Neural cell (in vitro differentiated cells): ENCODE measurements at regions not wholly inside any gene's neighbourhood (a gene's known extent, or its start where the extent isn't known, plus 50 kb on each side); places are given as distances from the start of the nearest gene placed in this dataset.

Experiments
- H2AFZ ChIP-seq: fragments of 200-600, 300-800 bp; sonication (generic), shearing (Covaris generic); 2 replicates; pipeline ENCODE4 v1.6.0; 2014; ENCODE audit warnings: low read depth, mild to moderate bottlenecking, antibody characterized with exemption, low read length, moderate library complexity
- H3F3A ChIP-seq: fragments of 200-600 bp; shearing (Covaris generic); 2 replicates; pipeline ENCODE4 v1.6.1; 2016; ENCODE audit warnings: mild to moderate bottlenecking, moderate library complexity, mixed read lengths, antibody characterized with exemption, low read length; ENCODE audit not compliant: insufficient read depth, poor library complexity, severe bottlenecking
- H3K27ac ChIP-seq: fragments of 200-600, 300-800 bp; sonication (generic), shearing (Covaris generic); 2 replicates; pipeline ENCODE4 v1.5.1; 2014; ENCODE audit warnings: mild to moderate bottlenecking, low read length, moderate library complexity
- H3K27me3 ChIP-seq: fragments of 300-800, 200-600 bp; sonication (generic), shearing (Covaris generic); 2 replicates; pipeline ENCODE4 v1.6.0; 2014; ENCODE audit warnings: mild to moderate bottlenecking, low read depth, low read length, moderate library complexity; ENCODE audit not compliant: insufficient read depth
- H3K36me3 ChIP-seq: fragments of 300-800, 200-600 bp; sonication (generic), shearing (Covaris generic); 2 replicates; pipeline ENCODE4 v1.5.1; 2014; ENCODE audit warnings: mild to moderate bottlenecking, antibody characterized with exemption, low read length, moderate library complexity; ENCODE audit not compliant: insufficient read depth
- H3K4me2 ChIP-seq: fragments of 300-800, 200-600 bp; sonication (generic), shearing (Covaris generic); 2 replicates; pipeline ENCODE4 v1.6.0; 2014; ENCODE audit warnings: mild to moderate bottlenecking, low read length
- H3K4me3 ChIP-seq: fragments of 300-800, 200-600 bp; sonication (generic), shearing (Covaris generic); 2 replicates; pipeline ENCODE4 v1.5.1; 2014; ENCODE audit warnings: mild to moderate bottlenecking, low read length, moderate library complexity
- H3K79me2 ChIP-seq: fragments of 200-600 bp; shearing (Covaris generic); replicated peaks from 2 replicates; pipeline ENCODE4 v1.6.0; 2014; ENCODE audit warnings: mild to moderate bottlenecking, low read length, moderate library complexity; ENCODE audit not compliant: insufficient read depth
- H3K9ac ChIP-seq: fragments of 300-800, 200-600 bp; sonication (generic), shearing (Covaris generic); 2 replicates; pipeline ENCODE4 v1.6.1; 2016; ENCODE audit warnings: mild to moderate bottlenecking, low read length, mixed read lengths
- H3K9me2 ChIP-seq: fragments of 200-600 bp; shearing (Covaris generic); 2 replicates; pipeline ENCODE4 v1.6.1; 2016; ENCODE audit warnings: mild to moderate bottlenecking, low read length, mixed read lengths; ENCODE audit not compliant: insufficient read depth
- H3K9me3 ChIP-seq: fragments of 200-600, 300-800 bp; sonication (generic), shearing (Covaris generic); 2 replicates; pipeline ENCODE4 v1.6.1; 2016; ENCODE audit warnings: mild to moderate bottlenecking, mixed run types, low read length, moderate library complexity, mixed read lengths
- H4K20me1 ChIP-seq: fragments of 200-600 bp; shearing (Covaris generic); 2 replicates; pipeline ENCODE4 v1.6.1; 2016; ENCODE audit warnings: mild to moderate bottlenecking, mixed run types; ENCODE audit not compliant: insufficient read depth
- CTCF ChIP-seq: fragments of 450-650 bp; IDR thresholded peaks from 2 replicates; pipeline ENCODE4 v1.5.1; 2014; ENCODE audit warnings: antibody characterized with exemption, mild to moderate bottlenecking, moderate library complexity; ENCODE audit not compliant: poor library complexity, severe bottlenecking
- EP300 ChIP-seq: fragments of 450-650 bp; conservative IDR thresholded peaks from 2 replicates; pipeline ENCODE4 v1.6.1; 2014; ENCODE audit warnings: antibody characterized with exemption, mild to moderate bottlenecking, moderate library complexity; ENCODE audit not compliant: poor library complexity, severe bottlenecking
- EZH2 ChIP-seq: fragments of 200-600, 300-800 bp; shearing (Covaris generic), sonication (generic); IDR thresholded peaks from 2 replicates; pipeline ENCODE4 v1.6.1; 2014; ENCODE audit warnings: antibody characterized with exemption, low read length, borderline replicate concordance, mild to moderate bottlenecking; ENCODE audit not compliant: insufficient read depth, poor library complexity, severe bottlenecking
- MXI1 ChIP-seq: fragments of 450-650 bp; conservative IDR thresholded peaks from 2 replicates; pipeline ENCODE4 v1.6.1; 2014; ENCODE audit warnings: antibody characterized with exemption, mild to moderate bottlenecking; ENCODE audit not compliant: poor library complexity, severe bottlenecking
- POLR2AphosphoS5 ChIP-seq: IDR thresholded peaks from 2 replicates; pipeline ENCODE4 v1.6.1; 2012
- RAD21 ChIP-seq: fragments of 450-650 bp; conservative IDR thresholded peaks from 2 replicates; pipeline ENCODE4 v1.6.1; 2014; ENCODE audit warnings: antibody characterized with exemption, mild to moderate bottlenecking, moderate library complexity
- REST ChIP-seq: IDR thresholded peaks from 2 replicates; pipeline ENCODE4 v1.6.1; 2012; ENCODE audit warnings: borderline replicate concordance
- SMC3 ChIP-seq: fragments of 450-650 bp; conservative IDR thresholded peaks from 2 replicates; pipeline ENCODE4 v1.6.1; 2014; ENCODE audit warnings: antibody characterized with exemption, mild to moderate bottlenecking, moderate library complexity; ENCODE audit not compliant: poor library complexity
- TAF1 ChIP-seq: IDR thresholded peaks from 2 replicates; pipeline ENCODE4 v1.6.1; 2012; ENCODE audit warnings: low read depth

- Histone ChIP-seq H3K4me3 (no peak overlapping the region), H3K4me2 (no peak overlapping the region), H3F3A (no peaks in the 10 kb centered on the region), H4K20me1 (no peaks in the 10 kb centered on the region), H3K9me3 (peaks cover 13% of the 10 kb centered on the region), H3K36me3 (no peaks in the 10 kb centered on the region), H3K27me3 (no peaks in the 10 kb centered on the region), H3K9ac (no peak overlapping the region), H3K9me2 (no peaks in the 10 kb centered on the region), H3K27ac (no peak overlapping the region), H3K79me2 (no peaks in the 10 kb centered on the region), H2AFZ (no peak overlapping the region)
- TF ChIP-seq REST (no peak), CTCF (no peak), POLR2AphosphoS5 (no peak), RAD21 (no peak), EZH2 (no peak), EP300 (no peak), MXI1 (no peak), SMC3 (no peak), TAF1 (no peak)
Measured at GRCh38 chr2:21535826-21536225, 412.1 kb downstream of the TDRD15 start.

- Histone ChIP-seq H3K4me2 (no peak overlapping the region), H3K9me3 (peaks cover 13% of the 10 kb centered on the region), H2AFZ (no peak overlapping the region), H3K79me2 (no peaks in the 10 kb centered on the region), H3K27ac (no peak overlapping the region), H3K36me3 (no peaks in the 10 kb centered on the region), H4K20me1 (no peaks in the 10 kb centered on the region), H3K27me3 (no peaks in the 10 kb centered on the region), H3K9me2 (no peaks in the 10 kb centered on the region), H3K4me3 (no peak overlapping the region), H3F3A (no peaks in the 10 kb centered on the region), H3K9ac (no peak overlapping the region)
- TF ChIP-seq POLR2AphosphoS5 = no peak
- TF ChIP-seq SMC3 = no peak
- TF ChIP-seq TAF1 = no peak
- TF ChIP-seq MXI1 = no peak
- no peak for TF ChIP-seq RAD21
- TF ChIP-seq EZH2 = no peak
- TF ChIP-seq EP300 = no peak
- TF ChIP-seq CTCF = no peak
- TF ChIP-seq REST = no peak
Measured at GRCh38 chr2:21539685-21540084, 415.9 kb downstream of the TDRD15 start.
